ENCODE measurements at regions not wholly inside any gene's neighbourhood (a gene's known extent, or its start where the extent isn't known, plus 50 kb on each side); places are given as distances from the start of the nearest gene placed in this dataset.

- no peak overlapping the region for H3K27ac ChIP-seq
- H3K4me3 ChIP-seq: no peak overlapping the region
- TF ChIP-seq, protein P1, sequence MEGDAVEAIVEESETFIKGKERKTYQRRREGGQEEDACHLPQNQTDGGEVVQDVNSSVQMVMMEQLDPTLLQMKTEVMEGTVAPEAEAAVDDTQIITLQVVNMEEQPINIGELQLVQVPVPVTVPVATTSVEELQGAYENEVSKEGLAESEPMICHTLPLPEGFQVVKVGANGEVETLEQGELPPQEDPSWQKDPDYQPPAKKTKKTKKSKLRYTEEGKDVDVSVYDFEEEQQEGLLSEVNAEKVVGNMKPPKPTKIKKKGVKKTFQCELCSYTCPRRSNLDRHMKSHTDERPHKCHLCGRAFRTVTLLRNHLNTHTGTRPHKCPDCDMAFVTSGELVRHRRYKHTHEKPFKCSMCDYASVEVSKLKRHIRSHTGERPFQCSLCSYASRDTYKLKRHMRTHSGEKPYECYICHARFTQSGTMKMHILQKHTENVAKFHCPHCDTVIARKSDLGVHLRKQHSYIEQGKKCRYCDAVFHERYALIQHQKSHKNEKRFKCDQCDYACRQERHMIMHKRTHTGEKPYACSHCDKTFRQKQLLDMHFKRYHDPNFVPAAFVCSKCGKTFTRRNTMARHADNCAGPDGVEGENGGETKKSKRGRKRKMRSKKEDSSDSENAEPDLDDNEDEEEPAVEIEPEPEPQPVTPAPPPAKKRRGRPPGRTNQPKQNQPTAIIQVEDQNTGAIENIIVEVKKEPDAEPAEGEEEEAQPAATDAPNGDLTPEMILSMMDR (IDR thresholded peaks at IDR 0.05): no peak
- DNase-seq (ENCODE audit: low spot score): no peak
Observed at GRCh38 chr6:84399003-84399402, 171.6 kb upstream of the CEP162 start.

DNA sequence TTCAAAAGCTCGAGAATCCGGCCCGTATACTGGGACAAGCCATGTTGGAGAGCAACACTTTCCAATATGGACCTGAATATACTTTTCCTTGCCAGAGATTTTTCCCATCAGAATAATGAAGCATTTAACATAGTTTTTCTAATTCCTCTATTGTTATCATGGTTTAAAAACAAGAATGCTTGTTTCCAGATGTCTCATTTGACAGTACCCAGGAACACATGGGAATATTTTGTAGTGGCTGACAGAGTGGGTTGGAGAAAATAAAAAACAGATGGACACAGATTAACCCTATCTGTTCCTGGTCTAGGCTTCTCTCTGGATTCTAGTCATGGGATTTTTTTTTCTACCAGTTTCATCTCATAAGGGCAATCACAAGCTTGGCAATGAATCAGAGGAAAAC lies 164.8 kb upstream of the CEP162 start:
- H3K4me3 ChIP-seq: no peak overlapping the region
- no peak for DNase-seq (ENCODE audit: low spot score)

DNA sequence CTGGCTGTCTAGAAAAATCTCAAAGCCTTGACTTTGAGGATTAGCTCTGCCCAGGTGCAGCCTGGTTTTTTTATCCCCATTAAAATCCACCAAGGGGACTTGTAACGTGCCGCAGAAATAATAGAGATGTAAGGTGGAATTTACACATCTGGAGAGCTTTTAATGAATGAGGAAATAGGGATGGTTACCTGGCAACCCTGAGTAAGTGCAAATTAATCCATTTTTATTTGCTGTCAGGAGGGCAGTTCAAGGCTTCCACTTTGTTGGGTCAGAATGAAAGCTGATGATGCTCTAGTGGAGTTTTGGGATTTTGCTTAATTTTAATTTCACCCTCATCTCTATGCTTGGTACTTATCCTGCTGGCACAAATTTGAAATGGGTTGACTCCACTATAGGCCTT lies 163.4 kb upstream of the CEP162 start:
- no peak for DNase-seq (ENCODE audit: low spot score)
- Histone ChIP-seq H3K4me3 (no peak overlapping the region), H3K27ac (no peak overlapping the region)
- TF ChIP-seq, protein P1 (IDR thresholded peaks at IDR 0.05): no peak

More for the DNA sequence above, 164.8 kb upstream of the CEP162 start:
- no peak overlapping the region for H3K27ac ChIP-seq
- TF ChIP-seq, protein P1 (IDR thresholded peaks at IDR 0.05): no peak

DNA sequence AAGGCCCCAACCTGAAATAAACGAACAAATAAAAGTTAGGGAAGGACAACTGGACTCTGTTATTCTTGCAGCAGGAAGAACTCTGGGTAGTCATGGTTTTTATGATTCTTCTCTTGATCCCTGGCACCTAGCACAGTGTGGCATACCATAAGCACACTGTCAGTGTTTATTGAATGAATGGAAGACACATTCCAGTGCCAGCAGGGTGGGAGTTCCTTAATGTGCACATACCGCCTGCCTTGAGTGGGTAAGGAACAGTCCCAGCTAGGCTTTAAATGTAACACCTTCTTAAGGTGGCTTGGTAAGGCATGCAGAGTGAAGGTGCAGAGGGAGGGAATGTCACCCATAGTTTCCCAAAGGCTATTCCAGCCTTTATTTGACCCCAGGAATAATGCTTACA lies 162.9 kb upstream of the CEP162 start:
- TF ChIP-seq, protein P1 (IDR thresholded peaks at IDR 0.05): no peak
- DNase-seq (ENCODE audit: low spot score): no peak
- H3K27ac ChIP-seq: no peak overlapping the region

DNA sequence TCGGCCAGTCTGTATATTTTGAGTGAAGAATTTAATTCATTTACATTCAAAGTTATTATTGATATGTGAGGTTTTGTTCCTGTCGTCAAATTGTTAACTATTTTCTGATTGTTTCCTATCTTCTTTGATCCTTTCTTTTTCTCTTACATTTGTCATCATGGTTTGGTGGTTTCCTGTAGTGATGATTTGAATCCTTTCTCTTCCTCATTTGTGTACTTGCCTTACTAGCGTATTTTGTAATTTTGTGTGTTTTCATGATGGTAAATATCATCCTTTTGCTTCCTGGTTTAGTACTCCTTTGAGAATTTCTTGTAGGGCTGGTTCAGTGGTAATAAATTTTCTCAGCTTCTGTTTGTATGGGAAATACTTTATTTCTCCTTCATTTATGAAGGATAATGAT lies 151.7 kb upstream of the CEP162 start:
- Histone ChIP-seq H3K27ac (no peak overlapping the region), H3K4me3 (no peak overlapping the region)
- DNase-seq (ENCODE audit: low spot score): no peak
- TF ChIP-seq, protein P1 (IDR thresholded peaks at IDR 0.05): no peak

More for the DNA sequence above, 162.9 kb upstream of the CEP162 start:
- no peak overlapping the region for H3K4me3 ChIP-seq

GRCh38 chr6:84372290-84372689 lies 144.8 kb upstream of the CEP162 start:
- Histone ChIP-seq H3K27ac (no peak overlapping the region), H3K4me3 (no peak overlapping the region)
- no peak for DNase-seq (ENCODE audit: low spot score)
- TF ChIP-seq, protein P1 (IDR thresholded peaks at IDR 0.05): no peak

GRCh38 chr6:84371681-84372080 lies 144.2 kb upstream of the CEP162 start:
- no peak overlapping the region for H3K27ac ChIP-seq
- TF ChIP-seq, protein P1 (IDR thresholded peaks at IDR 0.05): no peak
- no peak for DNase-seq (ENCODE audit: low spot score)
- no peak overlapping the region for H3K4me3 ChIP-seq

All from coronary artery (tissue), 2 donors.